ENCODE measurements at regions not wholly inside any gene's neighbourhood (a gene's known extent, or its start where the extent isn't known, plus 50 kb on each side); places are given as distances from the start of the nearest gene placed in this dataset.

- no peak for DNase-seq
These were observed 190.8 kb downstream of the FOXO1 start for GRCh38 chr13:40475617-40476016.

DNA sequence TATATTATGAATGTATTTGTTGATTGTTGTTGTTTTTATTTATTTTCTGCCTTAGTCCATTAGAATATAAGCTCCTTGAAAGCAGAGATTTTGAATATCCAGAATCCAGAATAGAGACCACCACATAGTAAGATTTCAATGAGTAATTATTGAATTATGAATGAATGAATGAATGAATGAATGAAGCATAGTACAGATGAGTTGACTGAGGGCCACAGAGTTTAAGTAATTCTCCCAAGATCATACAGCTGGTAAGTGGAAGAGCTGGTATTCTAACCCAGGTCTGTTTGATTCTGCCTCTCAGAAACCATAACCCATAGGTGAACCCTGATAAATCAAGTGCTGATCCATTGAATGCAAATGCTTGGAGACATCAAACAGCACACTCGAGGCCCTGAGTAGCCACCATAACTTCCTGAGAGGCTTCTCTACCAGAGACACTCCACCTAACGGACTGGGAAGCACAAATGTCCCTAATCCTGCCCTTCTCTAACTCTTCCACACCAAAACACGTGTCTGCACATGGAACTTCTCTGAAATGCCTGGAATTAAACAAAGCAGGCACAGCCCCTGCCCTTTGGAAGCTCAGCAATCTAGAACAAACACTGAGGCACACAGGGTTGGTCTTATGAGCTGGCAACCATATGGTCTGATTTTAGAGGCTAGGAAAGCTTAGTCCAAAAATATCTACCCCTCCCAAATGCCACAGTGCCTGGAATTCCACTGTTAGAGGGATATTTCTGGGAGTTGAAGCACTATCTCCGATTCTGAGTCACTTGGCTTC is 190.1 kb downstream of the FOXO1 start:
- DNase-seq, result no peak

GRCh38 chr13:40477623-40478608 is 188.5 kb downstream of the FOXO1 start:
- DNase-seq, result no peak

- no peak for DNase-seq
These were observed 187.7 kb downstream of the FOXO1 start for GRCh38 chr13:40478775-40479174.

- DNase-seq, result no peak
These were observed 187.1 kb downstream of the FOXO1 start for GRCh38 chr13:40479196-40479845.

DNA sequence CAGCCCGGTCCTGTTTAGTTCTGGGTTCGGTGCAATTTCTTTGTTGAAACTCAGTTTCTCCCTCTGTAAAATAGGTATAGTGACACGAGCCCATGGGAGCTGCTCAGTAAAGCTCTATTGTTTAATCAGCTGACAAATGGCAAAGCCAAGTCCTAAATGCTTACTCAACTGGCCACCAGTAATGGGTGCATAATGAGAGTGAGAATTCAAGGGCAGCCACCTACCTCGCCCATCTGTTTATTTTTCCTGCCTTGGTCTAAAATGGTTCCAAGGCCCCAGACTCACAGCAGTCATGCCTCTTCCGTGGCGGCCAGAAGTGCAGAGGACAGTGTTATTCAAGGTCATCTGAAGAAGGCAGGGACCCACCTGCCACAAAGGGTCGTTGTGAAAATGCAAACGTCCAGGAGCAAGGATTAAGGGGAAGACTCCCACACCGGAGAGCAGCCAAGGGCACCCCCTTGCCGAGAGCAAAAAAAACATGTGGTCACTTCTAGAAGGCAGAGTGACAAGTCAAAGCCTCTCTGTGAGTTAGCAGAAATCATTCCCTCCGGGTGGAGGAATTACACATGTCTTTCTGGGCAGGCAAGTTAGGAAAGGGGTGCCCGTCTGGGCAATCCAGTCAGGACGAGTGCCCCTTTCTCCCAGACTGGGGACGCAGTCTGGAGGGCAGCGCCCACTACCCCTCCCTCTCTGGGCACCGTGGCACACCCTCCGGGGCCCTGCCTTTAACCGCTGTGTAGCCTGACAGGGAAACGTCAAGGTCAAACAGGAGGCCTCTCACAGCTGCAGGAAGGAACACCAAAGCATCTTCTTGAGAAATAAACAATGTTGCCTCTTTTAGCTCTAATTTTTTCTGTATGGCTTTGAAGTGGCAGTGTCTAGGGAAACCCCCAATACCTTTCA is 186.2 kb downstream of the FOXO1 start:
- DNase-seq, result no peak

DNA sequence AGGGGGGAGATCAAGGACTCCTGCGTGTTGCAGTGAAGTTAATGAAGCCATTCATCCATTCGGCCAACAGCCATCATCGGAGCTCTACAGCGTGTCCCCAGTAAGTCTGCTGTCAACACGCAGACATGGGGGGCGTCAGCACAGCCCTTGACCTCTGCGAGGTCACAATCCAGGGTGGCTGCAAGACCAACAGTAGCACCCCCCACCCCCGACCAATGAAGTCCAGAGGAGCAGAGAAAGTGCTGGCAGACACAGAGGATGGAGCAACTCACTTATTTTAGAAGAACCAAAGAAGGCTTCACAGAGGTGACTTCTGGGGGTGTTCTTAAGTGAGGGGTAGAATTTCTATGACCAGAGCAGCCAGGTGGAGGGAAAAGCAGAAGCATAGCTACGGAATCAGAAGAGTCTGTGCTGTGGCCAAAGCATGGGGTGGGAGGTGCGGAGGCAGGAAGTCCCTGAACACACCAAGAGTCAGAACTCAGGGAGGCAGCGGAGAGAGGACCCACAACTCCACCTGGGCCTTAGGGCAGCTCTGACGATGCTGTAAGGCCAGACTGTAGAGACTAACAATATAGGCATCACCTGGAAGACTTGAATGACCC is 185.4 kb downstream of the FOXO1 start:
- DNase-seq, result no peak

GRCh38 chr13:40483601-40484000 is 182.8 kb downstream of the FOXO1 start:
- DNase-seq, result no peak

DNA sequence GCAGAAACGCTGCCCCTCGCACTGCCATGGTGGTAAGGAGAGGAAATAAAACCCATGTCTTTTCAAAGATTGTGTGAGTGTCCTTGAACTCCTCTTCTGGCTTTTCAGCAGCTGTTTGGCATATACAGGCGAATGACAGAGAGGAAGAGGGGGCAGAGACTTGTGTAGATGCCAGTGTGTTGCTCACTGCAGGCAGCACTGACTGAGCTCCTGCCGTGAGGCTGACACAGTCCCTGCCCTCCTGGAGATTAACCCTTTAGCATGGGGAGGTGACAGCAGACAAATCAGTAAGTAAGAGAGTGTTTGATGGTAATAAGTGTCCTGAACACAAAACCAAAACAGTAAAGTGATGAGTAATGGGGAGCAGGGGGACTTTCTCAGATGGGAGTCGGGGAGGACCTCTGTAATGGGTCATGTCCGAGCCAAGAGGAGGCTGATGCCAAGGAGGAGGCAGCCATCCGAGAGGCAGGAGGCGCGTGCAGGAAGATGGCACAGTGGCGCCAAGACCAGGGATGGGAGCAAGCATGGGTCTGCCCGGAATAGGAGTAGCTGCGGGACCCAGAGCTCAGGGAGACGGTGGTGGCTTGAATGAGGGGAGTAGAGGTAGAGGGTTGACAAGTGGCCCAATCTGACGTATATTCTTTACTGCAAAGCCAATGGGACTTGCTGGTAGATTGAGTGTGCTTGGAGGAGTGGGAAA is 182.2 kb downstream of the FOXO1 start:
- no peak for DNase-seq

DNA sequence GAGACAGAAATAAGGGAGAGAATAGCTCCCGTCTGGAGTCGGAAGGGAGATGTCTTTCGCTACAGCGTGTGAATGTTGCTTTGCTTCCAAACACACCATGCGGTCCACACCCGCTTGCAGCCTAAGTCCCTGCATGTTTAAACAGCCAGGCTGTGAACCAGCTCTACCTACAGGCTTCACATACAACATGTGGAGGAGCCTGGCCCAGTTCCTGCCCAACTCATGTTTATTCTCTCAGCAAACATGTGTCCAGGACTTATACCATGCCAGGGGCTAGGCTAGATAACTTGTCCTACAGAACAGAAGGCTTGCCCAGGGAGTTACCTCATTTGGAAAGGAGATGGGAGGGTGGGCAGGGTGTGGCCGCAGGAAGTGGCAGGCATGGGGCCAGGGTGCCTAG is 181.5 kb downstream of the FOXO1 start:
- DNase-seq, result no peak

GRCh38 chr13:40485611-40486517 is 180.6 kb downstream of the FOXO1 start:
- no peak for DNase-seq

- DNase-seq, result no peak
These were observed 179.8 kb downstream of the FOXO1 start for GRCh38 chr13:40486518-40487163.

DNA sequence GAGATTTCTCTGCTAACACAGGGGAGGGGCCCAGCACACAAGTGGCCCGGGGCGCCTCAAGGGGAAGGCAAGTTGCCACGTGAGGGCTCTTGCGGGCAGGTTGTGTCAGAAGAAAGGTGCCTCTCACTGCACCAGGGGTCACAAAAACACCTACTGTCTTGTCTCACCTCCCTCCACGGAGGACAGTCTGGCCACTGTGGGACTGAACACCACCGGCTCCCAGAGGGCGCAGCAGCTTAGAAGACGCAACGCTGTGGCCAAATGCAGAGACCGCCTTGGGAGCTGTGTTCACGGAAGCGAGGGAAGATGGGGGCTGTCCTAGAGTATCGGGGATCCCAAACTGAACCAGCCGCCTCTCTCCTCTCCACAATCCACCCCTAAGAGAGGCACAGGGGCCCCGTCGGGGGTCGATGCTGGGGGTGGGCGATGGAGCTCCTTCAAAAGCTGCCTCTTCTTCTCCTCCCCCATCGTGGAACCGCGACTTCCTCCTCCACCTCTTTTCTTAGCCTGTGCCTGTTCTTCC is 177.5 kb downstream of the FOXO1 start:
- no peak for DNase-seq

DNA sequence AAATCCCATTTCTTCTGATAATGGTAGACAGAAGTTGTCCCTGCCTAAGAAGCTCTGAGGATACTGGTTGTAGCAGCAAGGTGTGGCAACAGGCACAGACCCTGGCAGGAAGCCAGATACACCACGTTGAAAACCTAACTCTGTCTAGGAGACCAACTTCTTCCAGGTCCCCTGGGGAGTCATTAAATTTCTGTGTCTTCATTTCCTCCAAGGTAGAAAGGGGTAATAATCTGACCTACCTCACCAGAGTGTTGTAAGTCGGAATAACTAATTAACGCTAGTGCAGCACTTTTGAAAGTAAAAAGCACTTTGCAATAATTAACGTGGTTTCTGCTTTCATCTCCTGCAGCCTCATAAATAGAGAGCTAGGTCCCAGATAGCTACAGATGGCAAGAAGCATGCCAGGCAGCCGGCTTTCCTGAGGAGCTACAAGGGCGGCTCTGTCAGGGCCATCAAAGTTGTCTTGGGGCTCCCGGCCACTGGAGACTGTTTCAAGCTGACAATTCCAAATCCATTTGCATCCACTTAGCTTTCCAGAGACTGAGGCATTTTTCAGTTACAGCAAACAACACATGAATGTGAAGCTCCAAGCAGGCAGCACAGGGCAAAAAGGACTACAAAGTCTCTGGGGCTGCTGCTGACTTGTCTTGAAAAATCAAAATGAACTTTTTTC is 176.2 kb downstream of the FOXO1 start:
- DNase-seq, result no peak

GRCh38 chr13:40492511-40492910 is 173.9 kb downstream of the FOXO1 start:
- no peak for DNase-seq

- no peak for DNase-seq
These were observed 171.9 kb downstream of the FOXO1 start for GRCh38 chr13:40494513-40494912.

- no peak for DNase-seq
These were observed 171.4 kb downstream of the FOXO1 start for GRCh38 chr13:40494946-40495620.

DNA sequence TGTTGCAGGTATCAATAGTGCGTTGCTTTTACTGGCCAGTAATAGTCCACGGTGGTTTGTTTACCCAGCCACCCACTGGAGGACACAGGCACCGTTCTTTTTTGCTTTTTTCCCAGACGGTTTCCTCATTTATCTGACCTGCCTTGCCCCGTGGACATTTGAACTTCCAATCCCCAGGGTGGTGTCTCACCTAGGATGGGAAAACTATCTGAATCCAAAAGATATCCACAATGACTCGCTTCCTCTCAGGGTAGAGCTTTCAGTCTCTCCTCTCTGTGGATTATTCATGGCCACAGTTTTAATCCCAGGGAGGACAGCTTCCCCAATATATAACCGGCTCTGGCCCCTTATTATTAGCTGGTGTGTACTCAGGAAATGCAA is 170.8 kb downstream of the FOXO1 start:
- DNase-seq, result no peak

Measured in hematopoietic multipotent progenitor cell treated with erythropoietin and hydrocortisone succinate and interleukin-3 and kit ligand, for 8 days (in vitro differentiated cells).